Fibroblast of peridontal ligament (primary cell): ENCODE measurements at regions not wholly inside any gene's neighbourhood (a gene's known extent, or its start where the extent isn't known, plus 50 kb on each side); places are given as distances from the start of the nearest gene placed in this dataset.
"Not testable (repeated sequence)": the region's sequence is repeated elsewhere in the genome, so short reads cannot be mapped to it uniquely, and the experiment has no call there.

ENCODE experiments used
- DNase-seq: peaks from one replicate; pipeline ENCODE4 v3.0.0-alpha.2; 2010; ENCODE audit errors: extremely low read depth

DNA sequence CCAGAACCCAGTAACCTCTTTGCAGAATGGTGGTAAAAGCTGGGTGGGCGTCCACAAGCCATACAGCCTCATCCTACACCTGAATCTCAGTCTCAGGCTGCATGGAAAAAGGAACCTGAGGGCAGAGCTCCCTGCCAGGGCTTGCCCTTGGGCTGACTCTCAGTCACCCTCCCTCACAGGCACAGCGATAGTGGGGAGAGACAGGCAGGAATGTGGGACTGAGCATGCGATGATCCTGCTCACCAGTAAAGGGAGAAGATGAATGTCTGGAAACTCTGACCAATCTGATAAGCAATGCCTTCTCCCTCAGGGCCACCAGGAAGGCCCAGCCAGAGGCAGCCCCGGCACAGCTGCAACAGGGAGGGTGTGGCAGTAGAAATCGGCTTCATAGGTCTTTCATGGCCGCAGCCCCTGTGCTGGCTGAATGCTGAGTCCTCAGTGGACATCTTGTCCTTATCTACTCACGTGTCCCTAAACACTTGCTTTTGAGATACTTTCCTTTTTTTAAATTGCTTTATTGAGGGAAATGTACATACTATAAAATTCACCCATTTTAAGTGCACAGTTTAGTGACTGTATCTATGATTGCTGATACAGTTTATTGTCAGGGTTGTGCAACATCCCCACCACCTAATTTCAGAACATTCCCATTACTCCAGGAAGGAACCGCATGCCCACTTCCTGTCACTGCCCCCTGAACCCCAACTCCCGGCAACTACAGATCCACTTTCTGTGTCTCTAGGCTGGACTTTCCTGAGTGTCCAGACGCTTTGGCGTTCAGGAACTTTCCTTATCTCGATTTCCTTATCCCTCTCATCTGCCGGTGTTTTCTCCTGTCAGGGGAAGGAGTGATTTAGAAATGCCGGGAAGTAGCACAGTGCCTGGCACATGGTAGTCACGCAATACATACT is 258.1 kb downstream of the PCNX1 start:
- DNase-seq: no peak

DNA sequence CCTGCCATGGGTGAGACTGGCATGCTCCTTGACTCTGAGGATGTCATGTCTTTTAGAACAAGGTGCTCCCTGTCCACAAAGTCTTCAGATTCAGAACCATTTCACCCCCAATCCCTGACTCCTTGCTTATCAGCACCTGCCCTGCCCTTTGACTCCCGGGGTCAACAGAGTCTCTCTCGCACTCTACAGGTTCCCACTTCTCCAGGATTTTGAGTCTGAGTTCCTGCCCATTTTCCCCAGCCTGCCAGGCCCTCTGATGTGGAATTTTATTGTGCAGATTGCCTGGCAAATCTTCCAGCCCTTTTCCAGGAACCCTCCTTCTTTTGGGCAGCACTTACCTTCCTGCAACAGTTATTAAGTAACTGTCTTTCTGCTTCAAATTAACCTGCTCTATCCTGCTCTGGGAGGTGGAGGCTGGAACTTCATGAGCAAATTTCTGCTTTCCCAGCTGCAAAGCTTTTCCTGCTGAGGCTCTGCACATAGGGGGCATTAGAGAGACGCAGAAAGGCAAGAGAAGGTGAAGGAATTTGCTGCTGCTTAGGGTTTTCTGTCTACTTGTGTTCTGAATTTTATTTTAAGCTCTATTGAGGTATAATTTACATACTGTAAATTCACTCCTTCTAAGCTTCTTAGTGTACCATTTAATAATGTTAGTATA is 259.1 kb downstream of the PCNX1 start:
- DNase-seq: peak; percentile 84

DNA sequence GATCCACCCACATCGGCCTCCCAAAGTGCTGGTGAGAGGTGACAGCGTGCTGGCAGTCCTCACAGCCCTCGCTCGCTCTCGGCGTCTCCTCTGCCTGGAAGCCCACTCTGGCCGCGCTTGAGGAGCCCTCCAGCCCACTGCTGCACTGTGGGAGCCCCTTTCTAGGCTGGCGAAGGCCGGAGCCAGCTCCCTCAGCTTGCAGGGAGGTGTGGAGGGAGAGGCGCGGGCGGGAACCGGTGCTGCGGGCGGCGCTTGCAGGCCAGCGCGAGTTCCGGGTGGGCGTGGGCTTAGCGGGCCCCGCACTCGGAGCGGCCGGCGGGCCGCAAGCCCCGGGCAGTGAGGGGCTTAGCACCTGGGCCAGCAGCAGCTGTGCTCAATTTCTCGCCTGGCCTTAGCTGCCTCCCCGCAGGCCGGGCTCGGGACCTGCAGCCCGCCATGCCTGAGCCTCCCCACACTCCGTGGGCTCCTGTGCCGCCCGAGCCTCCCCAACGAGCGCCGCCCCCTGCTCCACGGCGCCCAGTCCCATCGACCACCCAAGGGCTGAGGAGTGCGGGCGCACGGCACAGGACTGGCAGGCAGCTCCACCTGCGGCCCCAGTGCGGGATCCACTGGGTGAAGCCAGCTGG is 260.2 kb downstream of the PCNX1 start:
- not testable (repeated sequence) for DNase-seq

DNA sequence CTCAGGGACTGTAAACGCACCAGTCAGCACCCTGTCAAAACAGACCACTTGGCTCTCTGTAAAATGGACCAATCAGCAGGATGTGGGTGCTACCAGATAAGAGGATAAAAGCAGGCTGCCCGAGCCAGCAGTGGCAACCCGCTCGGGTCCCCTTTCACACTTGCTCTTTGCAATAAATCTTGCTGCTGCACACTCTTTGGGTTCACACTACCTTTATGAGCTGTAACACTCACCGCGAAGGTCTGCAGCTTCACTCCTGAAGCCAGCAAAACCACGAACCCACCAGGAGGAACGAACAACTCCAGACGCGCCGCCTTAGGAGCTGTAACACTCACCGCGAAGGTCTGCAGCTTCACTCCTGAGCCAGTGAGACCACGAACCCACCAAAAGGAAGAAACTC is 260.9 kb downstream of the PCNX1 start:
- DNase-seq: not testable (repeated sequence)

DNA sequence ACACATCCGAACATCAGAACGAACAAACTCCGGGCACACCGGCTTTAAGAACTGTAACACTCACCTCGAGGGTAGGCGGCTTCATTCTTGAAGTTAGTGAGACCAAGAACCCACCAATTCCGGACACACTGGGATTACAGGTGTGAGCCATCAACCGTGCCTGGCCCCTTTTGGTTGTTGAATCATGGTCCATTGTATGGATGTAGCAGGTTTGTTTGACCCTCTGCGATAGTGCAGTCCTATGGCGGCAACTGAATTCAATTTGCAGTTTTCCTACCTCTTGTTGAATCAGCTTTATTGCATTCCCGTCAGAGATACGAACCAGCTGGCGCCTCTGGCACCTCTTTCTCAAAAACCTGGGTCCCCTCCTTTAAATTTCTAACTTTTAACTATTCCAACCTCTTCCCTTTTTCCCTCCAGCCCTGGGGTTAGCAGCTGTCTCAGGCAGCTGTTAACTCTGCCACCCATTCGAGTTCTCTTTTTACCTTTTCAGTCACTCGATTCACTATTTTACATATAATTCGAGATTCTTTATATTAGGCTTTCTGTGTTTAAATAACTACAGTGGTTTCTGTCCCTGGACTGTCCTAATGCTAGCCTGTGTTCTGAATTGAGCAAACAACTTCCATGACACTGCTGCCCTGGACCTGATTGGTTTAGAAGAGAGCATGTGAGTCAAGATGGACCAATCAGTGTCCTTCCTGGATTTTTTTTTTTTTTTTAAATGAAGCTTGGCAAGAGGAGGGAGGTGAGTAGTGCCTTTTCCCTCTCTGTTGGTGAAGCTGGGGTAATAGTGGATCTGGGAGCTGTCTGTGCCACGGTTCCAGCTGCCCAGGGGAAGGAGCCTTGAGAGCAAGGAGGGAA is 261.5 kb downstream of the PCNX1 start:
- no peak for DNase-seq

DNA sequence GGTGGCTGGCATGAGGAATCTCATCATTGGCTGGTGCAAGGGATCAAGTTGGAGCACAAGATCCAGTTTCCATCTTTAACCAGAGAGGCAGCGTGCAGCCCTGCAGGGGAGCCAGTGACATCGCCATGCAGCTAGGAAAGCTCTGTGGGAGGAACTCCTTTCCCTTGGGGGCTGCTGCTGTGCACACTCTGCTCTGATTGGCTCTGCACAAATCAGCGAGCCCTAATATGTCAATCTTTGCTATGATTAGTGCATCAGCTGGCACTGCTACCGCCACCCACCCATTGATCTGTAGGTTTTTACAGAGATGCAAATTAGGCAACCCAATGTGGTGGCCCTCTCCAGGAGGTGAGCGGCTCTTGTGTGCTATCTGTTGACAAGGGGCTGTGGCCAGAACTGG is 262.6 kb downstream of the PCNX1 start:
- DNase-seq: no peak

DNA sequence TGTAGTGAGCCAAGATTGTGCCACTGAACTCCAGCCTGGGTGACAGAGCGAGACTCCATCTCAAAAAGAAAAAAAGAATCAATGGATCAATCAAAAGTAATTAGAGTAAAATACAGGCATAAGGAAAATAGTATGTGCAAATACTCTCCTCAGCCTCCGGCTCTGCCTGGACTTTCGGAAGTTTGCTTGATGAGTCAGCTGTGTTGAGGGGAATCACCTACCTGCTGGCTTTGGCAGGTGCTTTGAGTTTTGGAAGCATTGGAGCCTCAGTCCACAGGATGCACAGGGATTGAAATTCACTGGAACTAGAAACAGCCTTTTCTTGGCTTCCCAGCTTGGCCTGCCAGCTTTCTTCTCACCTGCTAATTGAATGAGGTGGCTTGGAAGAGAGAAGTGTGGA is 268.2 kb downstream of the PCNX1 start:
- DNase-seq: no peak

DNA sequence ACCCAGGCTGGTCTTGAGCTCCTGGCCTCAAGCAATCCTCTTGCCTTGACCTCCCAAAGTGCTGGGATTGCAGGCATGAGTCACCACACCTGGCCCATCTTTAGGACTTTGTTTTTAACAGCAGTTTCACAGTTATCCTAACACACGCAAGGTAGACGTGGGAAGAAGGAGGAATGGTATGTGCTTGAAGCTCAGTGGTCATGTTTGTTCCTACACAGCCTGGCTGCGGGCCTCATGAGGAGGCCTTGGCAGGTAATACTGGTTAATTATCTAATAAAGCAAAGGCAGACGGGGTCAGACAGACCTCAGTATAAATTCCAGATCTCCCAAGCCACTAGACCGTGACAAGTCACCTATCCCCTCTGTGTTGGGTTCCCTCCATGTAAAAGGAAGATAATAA is 271.8 kb downstream of the PCNX1 start:
- no peak for DNase-seq

DNA sequence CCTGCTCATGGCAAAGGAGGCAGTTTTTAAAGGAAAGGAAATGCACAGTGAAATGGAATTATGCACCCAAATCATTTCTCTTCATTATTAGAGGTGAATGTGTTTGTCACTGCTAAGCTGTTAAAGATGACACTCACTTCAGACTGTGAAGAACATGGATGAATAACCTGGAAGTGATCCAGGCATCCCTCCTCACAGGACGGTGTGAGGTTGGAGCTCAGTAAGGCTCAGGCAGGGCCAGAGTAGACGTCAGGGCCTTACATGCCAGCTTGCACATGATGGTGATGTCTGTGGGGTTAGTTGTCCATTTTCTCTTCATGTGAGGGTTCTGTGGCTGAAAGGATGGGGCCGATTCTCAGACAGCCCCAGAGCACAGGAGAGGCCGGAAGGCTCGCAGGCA is 273.1 kb downstream of the PCNX1 start:
- no peak for DNase-seq

DNA sequence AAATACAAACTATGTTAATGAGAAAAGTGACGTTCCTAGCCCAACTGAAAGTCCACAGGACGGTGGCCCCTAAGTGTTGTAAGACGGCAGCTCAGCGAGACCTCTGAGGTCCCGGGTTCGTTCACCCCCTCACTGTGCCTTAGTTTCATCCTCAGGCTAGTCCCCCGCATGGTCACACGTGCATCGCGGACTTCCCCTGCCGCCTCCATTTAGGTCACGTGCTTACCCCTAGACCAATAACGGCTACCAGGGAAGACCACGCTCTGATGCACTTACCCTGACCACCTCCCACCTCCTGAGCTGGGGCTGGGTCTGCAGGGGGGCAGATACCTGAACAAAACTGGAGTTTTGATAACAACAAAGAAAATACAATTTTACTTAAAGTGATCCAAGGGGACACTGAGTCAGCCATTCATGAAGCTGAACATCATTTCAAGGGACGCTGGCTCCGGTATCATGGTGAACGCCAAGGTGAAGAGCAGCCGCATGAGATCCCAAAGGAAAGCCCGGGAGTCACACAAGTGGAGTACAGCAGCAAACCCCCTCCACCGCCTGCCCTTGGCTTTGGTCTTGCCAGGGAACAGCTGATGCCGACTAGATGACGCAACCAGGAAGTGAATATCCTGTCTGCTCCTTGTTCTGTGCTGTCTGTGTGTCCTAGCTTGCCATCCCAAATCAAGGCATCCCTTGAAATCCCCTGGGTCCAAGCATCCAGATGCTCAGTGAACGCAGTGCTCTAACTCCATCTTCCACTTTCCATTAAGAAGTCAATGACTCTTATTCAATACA is 274.1 kb downstream of the PCNX1 start:
- no peak for DNase-seq

DNA sequence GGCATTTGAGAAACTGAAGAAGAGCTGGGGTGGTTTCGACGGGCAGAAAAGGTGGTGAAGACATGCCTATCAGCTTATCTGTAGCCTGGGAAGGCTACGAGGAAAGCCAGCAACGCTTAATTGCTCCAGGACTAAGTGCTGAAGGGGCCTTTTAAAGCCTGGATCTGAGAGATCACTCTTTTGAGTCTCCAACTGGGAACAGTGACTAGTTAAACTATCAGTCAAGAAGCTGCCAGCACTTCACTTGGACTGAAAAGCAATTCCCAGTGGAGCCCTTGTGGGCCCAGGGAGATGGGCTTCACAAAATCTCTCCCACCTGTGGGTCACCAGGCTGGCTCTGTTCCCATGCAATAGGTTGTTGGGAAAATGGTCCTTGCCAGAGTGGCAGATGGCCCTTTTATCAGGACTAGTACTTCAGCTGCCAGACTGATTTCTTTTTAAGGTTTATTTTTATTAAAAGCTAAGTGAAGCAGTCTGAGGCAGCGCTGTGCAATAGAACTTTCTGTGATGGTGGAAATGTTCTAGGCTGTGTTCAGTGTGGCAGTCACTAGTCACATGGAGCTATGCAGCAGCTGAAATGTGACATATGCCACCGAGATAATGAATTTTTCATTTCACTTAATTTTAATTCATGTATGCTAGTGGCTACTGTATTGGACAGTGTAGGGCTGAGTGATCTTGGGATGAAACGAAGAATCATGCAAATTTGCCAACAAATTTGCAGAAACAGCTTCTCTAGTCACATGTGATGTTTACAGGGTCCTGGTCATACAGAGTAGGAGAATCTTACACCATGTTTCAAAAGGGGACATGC is 276.8 kb downstream of the PCNX1 start:
- DNase-seq: no peak

DNA sequence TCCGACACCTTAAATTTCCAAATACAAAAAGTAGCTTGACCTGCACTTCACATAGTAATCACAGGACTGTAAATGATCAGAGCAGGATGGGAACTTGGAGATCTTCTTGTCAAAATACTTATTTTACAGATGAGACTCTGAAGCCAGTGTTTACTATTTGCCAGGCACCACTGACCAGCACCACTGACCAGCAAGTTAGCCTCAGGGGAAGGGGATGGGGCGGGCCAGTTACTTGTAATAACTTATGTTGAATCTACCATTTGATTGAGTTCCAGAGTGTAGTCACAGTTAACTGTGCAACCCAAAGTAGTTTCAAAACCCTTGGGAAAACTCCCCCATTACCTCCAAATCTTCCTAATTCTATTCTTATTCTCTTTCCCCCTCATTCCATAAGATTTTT is 278.4 kb downstream of the PCNX1 start:
- no peak for DNase-seq

DNA sequence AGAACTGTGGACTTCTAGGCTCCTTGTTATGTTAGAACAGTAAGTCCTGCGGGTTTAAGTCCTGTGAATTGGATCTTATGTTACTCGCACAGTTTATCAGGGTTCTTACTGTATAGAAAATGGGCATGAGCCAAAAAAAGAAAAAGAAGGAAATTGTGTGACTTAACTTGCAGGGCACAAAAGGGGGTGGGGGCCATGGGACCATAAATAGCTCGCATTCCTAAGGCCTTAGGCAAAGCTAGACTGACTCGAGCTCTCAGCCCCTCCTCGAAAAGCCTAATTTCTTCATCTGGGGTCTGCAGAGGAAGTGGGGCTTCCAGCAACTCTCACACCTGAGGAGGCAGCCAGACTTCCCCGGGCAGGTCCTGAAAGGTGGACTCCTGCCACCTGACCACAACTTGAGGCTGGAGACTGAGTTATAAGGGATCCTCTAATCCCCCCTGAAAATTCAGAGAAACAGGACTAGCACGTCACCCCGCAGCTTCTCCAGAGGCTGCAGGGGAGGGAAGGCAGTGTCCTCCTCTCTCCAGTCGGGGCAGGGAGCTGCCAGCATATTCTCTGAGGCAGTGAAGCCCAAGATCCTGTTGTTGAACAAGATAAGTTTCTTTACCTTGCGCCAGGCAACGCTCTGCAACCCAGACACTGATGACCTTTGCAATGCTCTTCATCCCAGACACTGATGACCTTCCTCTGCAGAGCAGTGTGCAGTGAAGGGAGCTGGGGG is 280.5 kb downstream of the PCNX1 start:
- DNase-seq: no peak

DNA sequence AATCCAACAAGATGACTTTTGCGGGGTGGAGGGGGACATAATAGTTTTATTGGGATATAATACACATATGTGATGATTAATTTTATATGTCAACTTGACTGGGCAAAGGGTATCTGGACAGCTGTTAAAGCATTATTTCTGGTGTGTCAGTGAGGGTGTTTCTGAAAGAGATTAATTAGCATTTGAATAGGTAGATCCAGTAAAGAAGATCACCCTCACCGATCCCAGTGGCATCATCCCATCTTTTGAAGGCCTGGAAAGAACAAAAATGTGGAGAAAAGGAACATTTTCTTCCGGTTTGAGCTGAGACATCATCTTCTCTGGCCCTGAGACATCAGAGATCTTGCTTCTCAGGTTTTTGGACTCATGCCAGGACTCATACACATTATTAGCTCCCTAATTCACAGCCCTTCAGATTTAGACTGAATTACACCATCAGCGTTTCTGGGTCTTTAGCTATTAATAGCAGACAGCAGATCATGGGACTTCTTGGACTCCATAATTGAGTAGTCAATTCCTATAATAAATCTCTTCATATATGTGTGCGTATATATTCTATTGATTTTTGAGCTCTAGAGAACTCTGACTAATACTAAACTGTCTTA is 283.6 kb downstream of the PCNX1 start:
- no peak for DNase-seq

DNA sequence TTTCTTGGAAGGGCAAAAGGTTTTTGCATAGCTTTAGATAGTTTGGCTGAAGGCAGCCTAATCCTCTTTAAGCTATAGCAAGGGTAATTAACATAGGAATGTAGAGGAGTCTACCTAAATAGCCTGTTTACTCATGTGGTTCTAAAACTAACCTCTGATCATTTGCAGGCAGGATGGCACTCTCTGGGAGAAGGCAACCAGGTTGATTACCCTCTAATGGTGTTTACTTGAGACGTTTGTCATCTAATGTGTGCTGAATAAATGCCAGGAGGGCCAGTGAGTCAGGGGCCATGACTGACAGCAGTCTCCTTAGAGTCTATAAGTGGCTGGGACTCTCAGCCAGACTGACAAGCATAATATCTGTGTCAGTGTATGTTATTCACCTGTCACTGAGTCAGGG is 286.4 kb downstream of the PCNX1 start:
- DNase-seq: no peak

DNA sequence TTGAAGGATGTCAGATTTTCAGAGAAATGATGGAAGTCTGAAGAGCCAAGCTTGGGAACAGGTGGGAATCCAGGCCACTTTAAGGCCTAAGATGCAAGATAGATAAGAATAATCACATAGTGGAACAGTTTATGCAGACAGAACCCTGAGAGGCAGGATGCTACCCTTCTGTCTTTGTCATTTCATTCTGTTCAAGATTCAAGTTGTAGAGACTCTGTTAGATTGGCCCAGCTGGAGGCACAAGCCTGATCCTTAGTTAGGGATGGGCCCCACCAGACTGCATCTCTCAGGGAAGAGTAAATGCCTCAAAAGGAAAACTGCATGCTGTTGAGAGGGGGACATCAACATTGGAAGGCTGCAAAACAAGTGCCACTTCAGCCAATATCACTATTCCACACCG is 287.0 kb downstream of the PCNX1 start:
- DNase-seq: no peak

DNA sequence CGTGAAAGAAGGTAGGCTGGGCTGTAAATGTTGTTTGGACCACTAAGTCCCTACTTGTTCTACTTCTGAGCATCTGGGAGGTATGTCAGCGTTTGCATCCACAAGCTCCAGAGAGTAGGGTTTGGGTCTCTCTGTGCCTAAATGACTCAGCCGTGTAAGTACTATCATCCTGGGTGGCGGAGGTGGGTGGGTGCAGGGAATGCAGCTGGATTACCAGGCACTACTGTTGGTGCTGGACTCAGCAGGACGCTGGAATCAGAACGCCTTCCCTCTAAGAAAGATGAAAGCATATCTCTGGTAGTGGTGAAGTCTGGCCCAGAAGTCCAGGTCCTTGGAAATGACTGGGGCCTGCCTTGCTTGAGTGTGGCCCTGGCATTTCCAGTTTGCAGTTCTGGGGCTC is 289.7 kb downstream of the PCNX1 start:
- DNase-seq: no peak

DNA sequence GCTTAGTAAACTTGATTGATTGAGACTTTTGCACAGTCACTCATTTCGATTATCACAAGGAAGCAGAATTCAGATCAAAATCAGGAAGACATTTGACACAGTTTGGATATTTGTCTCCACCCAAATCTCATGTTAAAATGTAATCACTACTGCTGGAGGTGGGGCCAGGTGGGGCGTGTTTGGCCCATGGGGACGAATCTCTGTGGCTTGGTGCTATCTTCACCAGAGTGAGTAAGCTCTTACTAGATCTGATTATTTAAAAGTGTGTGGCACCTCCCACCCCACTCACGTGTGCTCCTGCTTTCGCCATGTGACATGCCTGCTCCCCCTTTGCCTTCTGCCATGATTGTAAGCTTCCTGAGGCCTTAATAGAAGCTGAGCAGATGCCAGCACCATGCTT is 291.4 kb downstream of the PCNX1 start:
- DNase-seq: no peak

DNA sequence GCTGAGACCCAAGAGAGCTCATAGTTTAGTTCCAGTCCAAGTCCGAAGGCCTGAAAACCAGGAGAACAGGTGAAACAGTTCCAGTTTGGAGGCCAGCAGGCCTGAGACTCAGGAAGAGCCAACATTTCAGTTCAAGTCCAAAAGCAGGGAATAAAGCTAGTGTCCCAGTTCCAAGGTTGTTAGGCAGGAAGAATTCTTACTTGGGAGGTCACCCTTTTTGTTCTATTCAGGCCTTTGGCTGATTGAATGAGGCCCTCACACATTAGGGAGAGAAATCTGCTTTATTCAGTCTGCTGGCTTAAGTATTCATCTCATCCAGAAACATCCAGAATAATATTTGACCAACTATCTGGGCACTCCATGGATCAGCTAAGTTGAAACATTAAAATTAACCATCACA is 294.6 kb downstream of the PCNX1 start:
- DNase-seq: no peak
